ENCODE measurements at regions not wholly inside any gene's neighbourhood (a gene's known extent, or its start where the extent isn't known, plus 50 kb on each side); places are given as distances from the start of the nearest gene placed in this dataset.

- no peak for DNase-seq
- Histone ChIP-seq H3K9me3 (ENCODE audit: severe bottlenecking) (no peaks in the 10 kb centered on the region), H3K27ac (no peak overlapping the region), H3K27me3 (ENCODE audit: insufficient read depth, low read depth, severe bottlenecking) (no peaks in the 10 kb centered on the region), H3K36me3 (no peaks in the 10 kb centered on the region), H3K4me3 (ENCODE audit: low read depth, low read length) (no peak overlapping the region)
- no peak for TF ChIP-seq CTCF (IDR thresholded peaks at IDR 0.05; ENCODE audit: low read depth, low read length)
These were observed 171.8 kb downstream of the ACTL8 start for GRCh38 chr1:17926906-17927305.

GRCh38 chr1:17927952-17928351, 172.8 kb downstream of the ACTL8 start:
- H3K36me3 ChIP-seq = no peaks in the 10 kb centered on the region
- H3K27ac ChIP-seq = no peak overlapping the region
- no peak for TF ChIP-seq CTCF (IDR thresholded peaks at IDR 0.05; ENCODE audit: low read depth, low read length)
- H3K4me3 ChIP-seq (ENCODE audit: low read depth, low read length) = no peak overlapping the region
- H3K27me3 ChIP-seq (ENCODE audit: insufficient read depth, low read depth, severe bottlenecking) = no peaks in the 10 kb centered on the region
- no peaks in the 10 kb centered on the region for H3K9me3 ChIP-seq (ENCODE audit: severe bottlenecking)
- no peak for DNase-seq

- no peaks in the 10 kb centered on the region for H3K9me3 ChIP-seq (ENCODE audit: severe bottlenecking)
- TF ChIP-seq CTCF (IDR thresholded peaks at IDR 0.05; ENCODE audit: low read depth, low read length) = no peak
- H3K4me3 ChIP-seq (ENCODE audit: low read depth, low read length) = no peak overlapping the region
- H3K36me3 ChIP-seq = no peaks in the 10 kb centered on the region
- no peak for DNase-seq
- H3K27ac ChIP-seq = no peak overlapping the region
- no peaks in the 10 kb centered on the region for H3K27me3 ChIP-seq (ENCODE audit: insufficient read depth, low read depth, severe bottlenecking)
These were observed 174.1 kb downstream of the ACTL8 start for GRCh38 chr1:17929224-17929623.

DNA sequence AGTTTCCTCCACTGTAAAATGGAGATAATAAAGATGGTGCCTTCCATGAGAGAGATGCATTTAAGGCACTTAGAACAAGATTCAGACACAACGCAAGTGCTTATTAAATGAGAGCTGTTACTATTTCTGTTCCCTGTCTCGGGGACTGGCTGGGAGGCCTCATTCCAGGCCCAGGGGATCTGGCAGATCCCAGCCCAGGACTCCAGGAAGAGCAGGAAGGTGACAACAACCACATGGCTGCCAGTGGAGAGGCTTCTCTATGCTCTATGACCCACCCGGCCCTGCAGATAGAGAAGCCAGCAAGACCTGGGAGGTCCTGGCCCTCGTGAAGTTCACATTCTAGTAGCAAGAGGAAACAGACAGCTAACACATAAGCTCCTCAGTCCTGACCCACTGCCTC, 175.5 kb downstream of the ACTL8 start:
- no peaks in the 10 kb centered on the region for H3K9me3 ChIP-seq (ENCODE audit: severe bottlenecking)
- no peaks in the 10 kb centered on the region for H3K27me3 ChIP-seq (ENCODE audit: insufficient read depth, low read depth, severe bottlenecking)
- no peak for DNase-seq
- no peak for TF ChIP-seq CTCF (IDR thresholded peaks at IDR 0.05; ENCODE audit: low read depth, low read length)
- H3K4me3 ChIP-seq (ENCODE audit: low read depth, low read length) = no peak overlapping the region
- no peak overlapping the region for H3K27ac ChIP-seq
- no peaks in the 10 kb centered on the region for H3K36me3 ChIP-seq

DNA sequence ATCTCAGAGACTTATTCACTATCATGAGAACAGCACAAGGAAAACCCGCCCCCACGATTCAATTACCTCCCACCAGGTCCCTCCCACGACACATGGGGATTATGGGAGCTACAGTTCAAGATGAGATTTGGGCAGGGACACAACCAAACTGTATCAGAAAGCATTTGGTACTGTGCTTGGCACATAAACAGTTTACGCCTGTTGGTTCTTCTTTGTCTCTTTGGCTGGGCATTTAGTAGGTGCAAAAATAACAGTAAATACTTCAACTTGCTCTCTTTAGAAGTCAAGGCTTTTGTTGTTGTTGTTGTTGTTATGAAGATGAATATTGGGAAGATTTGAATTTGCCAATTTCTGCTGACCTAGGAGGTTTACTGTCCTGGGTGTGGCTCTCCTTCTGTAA, 175.4 kb upstream of the IGSF21 start:
- Histone ChIP-seq H3K4me3 (ENCODE audit: low read depth, low read length) (no peak overlapping the region), H3K9me3 (ENCODE audit: severe bottlenecking) (no peaks in the 10 kb centered on the region), H3K36me3 (no peaks in the 10 kb centered on the region), H3K27me3 (ENCODE audit: insufficient read depth, low read depth, severe bottlenecking) (no peaks in the 10 kb centered on the region), H3K27ac (no peak overlapping the region)
- no peak for TF ChIP-seq CTCF (IDR thresholded peaks at IDR 0.05; ENCODE audit: low read depth, low read length)
- no peak for DNase-seq

DNA sequence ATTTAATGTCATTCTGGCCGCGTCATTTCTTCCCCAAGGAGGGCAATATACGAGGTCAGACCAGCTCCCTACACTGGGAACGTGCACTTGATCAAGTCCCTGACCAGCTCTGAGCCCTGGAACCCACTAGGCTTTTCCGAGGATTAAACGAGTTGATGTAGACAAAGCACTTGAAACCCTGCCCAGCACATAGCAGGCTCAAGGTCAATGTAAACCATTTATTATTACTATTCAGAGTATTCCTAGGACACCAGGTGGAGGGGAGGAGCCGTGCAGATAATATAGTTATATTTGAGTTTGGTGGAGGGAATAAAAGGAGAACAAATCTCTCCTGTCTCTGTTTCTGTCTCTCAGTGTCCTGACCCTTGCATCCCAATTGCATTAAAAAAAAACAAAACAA, 174.1 kb upstream of the IGSF21 start:
- H3K27ac ChIP-seq = no peak overlapping the region
- no peaks in the 10 kb centered on the region for H3K36me3 ChIP-seq
- H3K27me3 ChIP-seq (ENCODE audit: insufficient read depth, low read depth, severe bottlenecking) = no peaks in the 10 kb centered on the region
- H3K9me3 ChIP-seq (ENCODE audit: severe bottlenecking) = no peaks in the 10 kb centered on the region
- no peak for TF ChIP-seq CTCF (IDR thresholded peaks at IDR 0.05; ENCODE audit: low read depth, low read length)
- no peak overlapping the region for H3K4me3 ChIP-seq (ENCODE audit: low read depth, low read length)
- DNase-seq = peak; percentile 37
